GM12878 (cell line): ENCODE measurements at regions not wholly inside any gene's neighbourhood (a gene's known extent, or its start where the extent isn't known, plus 50 kb on each side); places are given as distances from the start of the nearest gene placed in this dataset.
A peak's percentile ranks its signal among the peaks of the same experiment; 100 is the strongest.

Experiments
- ATAC-seq: fragments of 200-7000 bp; cut with Tn5 transposase; 3 replicates; pipeline ENCODE4 v1.9.1; 2020; ENCODE audit warnings: mild to moderate bottlenecking, moderate library complexity
- BruUV-seq: library from RNA; stranded (reverse); fragments of 400-500 nt; replicated peaks from 2 replicates; lab custom pipeline; 2021; lab: Mats Ljungman, UMichigan
- CTCF ChIA-PET: fragments of 300-600 bp; sonication (Branson Sonifier 250); formaldehyde crosslinking; extraction: SDS; loops from one replicate; lab custom pipeline; 2021; ENCODE audit warnings: inconsistent platforms; lab: Yijun Ruan, JAX
- POLR2A ChIA-PET: fragments of 350-600 bp; formaldehyde crosslinking; extraction: SDS; loops from one replicate; lab custom pipeline; 2021; ENCODE audit warnings: inconsistent platforms; lab: Charles Lee
- RAD21 ChIA-PET: fragments of 300-600 bp; sonication (Branson Sonifier 250); formaldehyde crosslinking; loops from one replicate; lab custom pipeline; 2023; ENCODE audit warnings: antibody characterized with exemption; ENCODE audit not compliant: unreplicated experiment; lab: Charles Lee
- SMC1A ChIA-PET: fragments of 300-600 bp; sonication (Branson Sonifier 250); formaldehyde crosslinking; loops from one replicate; lab custom pipeline; 2023; ENCODE audit not compliant: unreplicated experiment, uncharacterized antibody; lab: Charles Lee
- DNase-seq: peaks from one replicate; pipeline ENCODE4 v3.0.0-alpha.2; 2011; ENCODE audit warnings: low read depth, low spot score
- FAIRE-seq: peaks from 3 replicates; lab custom pipeline; 2011; peaks lifted over from hg19 to GRCh38; lab: Jason Lieb, UNC
- H2AFZ ChIP-seq: 2 replicates; pipeline ENCODE4 v1.6.0; 2011; ENCODE audit warnings: low read depth, low read length, control low read depth; ENCODE audit not compliant: control insufficient read depth
- H3K27ac ChIP-seq: 2 replicates; pipeline ENCODE4 v1.5.1; 2011; ENCODE audit warnings: control low read depth; ENCODE audit not compliant: control insufficient read depth, insufficient read depth
- H3K27me3 ChIP-seq, 2 experiments: replicated peaks in 1 of 2; 2 replicates each; pipeline versions ENCODE4 v1.6.0 to v1.6.1; 2011; ENCODE audit warnings: low read length in 1 of 2; ENCODE audit not compliant: control insufficient read depth in 2 of 2, insufficient read depth in 2 of 2
- H3K36me3 ChIP-seq, 2 experiments: 2 replicates each; pipeline ENCODE4 v1.5.1; 2011; ENCODE audit warnings: low read length in 1 of 2; ENCODE audit not compliant: control insufficient read depth in 2 of 2, insufficient read depth in 2 of 2
- H3K4me1 ChIP-seq: 2 replicates; pipeline ENCODE4 v1.6.1; 2011; ENCODE audit warnings: mild to moderate bottlenecking, low read length, moderate library complexity, mixed read lengths; ENCODE audit not compliant: control insufficient read depth, insufficient read depth
- H3K4me2 ChIP-seq: 2 replicates; pipeline ENCODE4 v1.6.0; 2011; ENCODE audit warnings: control low read depth; ENCODE audit not compliant: control insufficient read depth, insufficient read depth
- H3K4me3 ChIP-seq: fragments of 200-600 bp; sonication (generic); 2 replicates; pipeline ENCODE4 v1.5.1; 2016
- H3K79me2 ChIP-seq: 2 replicates; pipeline ENCODE4 v1.6.0; 2011; ENCODE audit warnings: low read length; ENCODE audit not compliant: control insufficient read depth, insufficient read depth
- H3K9ac ChIP-seq: 2 replicates; pipeline ENCODE4 v1.8.0; 2011; ENCODE audit warnings: low read length, control low read depth, mixed read lengths; ENCODE audit not compliant: control insufficient read depth, insufficient read depth
- H3K9me3 ChIP-seq: replicated peaks from 3 replicates; pipeline ENCODE4 v1.5.1; 2011; ENCODE audit warnings: mild to moderate bottlenecking, low read length; ENCODE audit not compliant: control insufficient read depth, insufficient read depth
- H4K20me1 ChIP-seq: 2 replicates; pipeline ENCODE4 v1.6.0; 2011; ENCODE audit not compliant: control insufficient read depth, insufficient read depth
- ATF3 ChIP-seq: IDR thresholded peaks from 2 replicates; pipeline ENCODE4 v1.6.1; 2011; ENCODE audit warnings: low read depth, mild to moderate bottlenecking, low read length, moderate library complexity, borderline replicate concordance; ENCODE audit errors: extremely low read depth
- BHLHE40 ChIP-seq, 2 experiments: fragments of 450-650 bp in 1 of 2; IDR thresholded peaks; 2 replicates each; pipeline ENCODE4 v1.6.1; 2011 to 2017; ENCODE audit warnings: low read depth in 2 of 2, borderline replicate concordance in 1 of 2, improper control_type of control experiment in 1 of 2, low read length in 1 of 2, mild to moderate bottlenecking in 1 of 2
- CREM ChIP-seq: IDR thresholded peaks from 2 replicates; pipeline ENCODE4 v1.6.1; 2014; ENCODE audit warnings: antibody characterized with exemption, low read depth
- ELK1 ChIP-seq: IDR thresholded peaks from 2 replicates; pipeline ENCODE4 v1.6.1; 2012; ENCODE audit warnings: low read depth, low read length, improper control_type of control experiment
- HCFC1 ChIP-seq: fragments of 150-350 bp; IDR thresholded peaks from 2 replicates; pipeline ENCODE4 v1.6.1; 2014; ENCODE audit warnings: low read length
- JUND ChIP-seq: IDR thresholded peaks from 2 replicates; pipeline ENCODE4 v1.6.1; 2012; ENCODE audit warnings: low read depth, mild to moderate bottlenecking, low read length, improper control_type of control experiment, moderate library complexity
- KAT2A ChIP-seq: conservative IDR thresholded peaks from 2 replicates; pipeline ENCODE4 v1.6.1; 2011; ENCODE audit warnings: low read depth, low read length; ENCODE audit not compliant: control insufficient read depth
- RUNX3 ChIP-seq: IDR thresholded peaks from 2 replicates; pipeline ENCODE4 v1.6.1; 2012; ENCODE audit warnings: low read length, inconsistent platforms
- SMARCA5 ChIP-seq: fragments of 450-650 bp; IDR thresholded peaks from 2 replicates; pipeline ENCODE4 v1.6.1; 2017; ENCODE audit warnings: mild to moderate bottlenecking
- YBX1 ChIP-seq: fragments of 450-650 bp; IDR thresholded peaks from 2 replicates; pipeline ENCODE4 v1.6.1; 2016; ENCODE audit warnings: antibody characterized with exemption
- ZBTB40 ChIP-seq: fragments of 450-650 bp; IDR thresholded peaks from 2 replicates; pipeline ENCODE4 v1.6.1; 2016; ENCODE audit warnings: mild to moderate bottlenecking, moderate library complexity, borderline replicate concordance
- WGBS: methylation state at CpG from one replicate; pipeline ENCODE4 v1.1.6; 2016; ENCODE audit warnings: low lambda C conversion rate; ENCODE audit not compliant: insufficient replicate concordance, insufficient coverage; ENCODE audit errors: missing lambda C conversion rate; 5-methylcytosine and 5-hydroxymethylcytosine counted together
- in situ Hi-C: fragments of 300-500 bp; cut with MboI; formaldehyde crosslinking; loops from 9 replicates; pipeline ENCODE4 v1.14.3; 2018; ENCODE audit warnings: mixed read lengths
- intact Hi-C: fragments of 100-400 bp; cut with micrococcal nuclease; formaldehyde crosslinking; loops from one replicate; pipeline ENCODE4 v1.14.2; 2022; ENCODE audit not compliant: unreplicated experiment

GRCh38 chr16:35497399-35497798 lies 2038.0 kb downstream of the TP53TG3F start:
- SMC1A ChIA-PET, result no interaction called here
- BruUV-seq, result no TSS peak
- Histone ChIP-seq H3K36me3 (no peaks in the 10 kb centered on the region), H3K4me1 (no peaks in the 10 kb centered on the region), H3K9ac (no peak overlapping the region), H3K79me2 (no peaks in the 10 kb centered on the region), H3K27me3 (no peaks in the 10 kb centered on the region), H4K20me1 (no peaks in the 10 kb centered on the region), H3K4me3 (no peak overlapping the region), H3K9me3 (no peaks in the 10 kb centered on the region; the same call in 2 of the 3 replicates), H3K27ac (no peak overlapping the region), H3K4me2 (no peak overlapping the region), H2AFZ (no peak overlapping the region)
- RAD21 ChIA-PET, result no interaction called here
- intact Hi-C loops, result loop anchor here (10.0 kb wide), 1 partner anchor 153 kb away; no protein-coding TSS in a partner anchor
- ATAC-seq, result no peak
- CTCF ChIA-PET, result no interaction called here
- no peak for FAIRE-seq
- TF ChIP-seq RUNX3 (0 out of 2 replicates have a peak, but pooled peaks have one; percentile 6), HCFC1 (no peak)
- 4% methylated on average over 1 of the region's 1 CpG for WGBS
- no peak for DNase-seq
- in situ Hi-C loops, result loop anchor here (25.0 kb wide), 1 partner anchor 90 kb away; no protein-coding TSS in a partner anchor
- POLR2A ChIA-PET, result interaction anchor here (1.1 kb wide), 1 partner anchor 12 kb away, joined by 3 read pairs; no protein-coding TSS in a partner anchor

- ChIA-PET CTCF (no interaction called here), POLR2A (no interaction called here), RAD21 (no interaction called here), SMC1A (no interaction called here)
- H2AFZ ChIP-seq, result no peak overlapping the region
- ATAC-seq (no peak), DNase-seq (no peak), FAIRE-seq (no peak)
- no peak overlapping the region for H3K4me3 ChIP-seq
- H3K36me3 ChIP-seq, result no peaks in the 10 kb centered on the region
- H3K9ac ChIP-seq, result no peak overlapping the region
- no peak overlapping the region for H3K27ac ChIP-seq
- H3K27me3 ChIP-seq, result no peaks in the 10 kb centered on the region
- no peak overlapping the region for H3K4me2 ChIP-seq
- H3K9me3 ChIP-seq, result no peaks in the 10 kb centered on the region; the same call in 2 of the 3 replicates
- WGBS, result 68% methylated on average over 40 of the region's 51 CpGs
- H4K20me1 ChIP-seq, result no peaks in the 10 kb centered on the region
- in situ Hi-C loops (no loop called here), intact Hi-C loops (no loop called here)
- no TSS peak for BruUV-seq
- no peaks in the 10 kb centered on the region for H3K4me1 ChIP-seq
- no peaks in the 10 kb centered on the region for H3K79me2 ChIP-seq
- TF ChIP-seq JUND, result no peak
- TF ChIP-seq ATF3, result no peak
- no peak for TF ChIP-seq CREM
- TF ChIP-seq BHLHE40 (IDR thresholded peaks at IDR 0.05; ENCODE audit: borderline replicate concordance in 1 of 2, low read depth in 2 of 2, low read length in 1 of 2), result no peak
- no peak for TF ChIP-seq KAT2A
- no peak for TF ChIP-seq YBX1
- TF ChIP-seq ZBTB40, result no peak
- TF ChIP-seq SMARCA5, result no peak
- no peak for TF ChIP-seq ELK1
Measured at GRCh38 chr16:35506018-35506897, 2046.8 kb downstream of the TP53TG3F start.
